ENCODE measurements at regions not wholly inside any gene's neighbourhood (a gene's known extent, or its start where the extent isn't known, plus 50 kb on each side); places are given as distances from the start of the nearest gene placed in this dataset.

- TF ChIP-seq POLR2A (IDR thresholded peaks at IDR 0.05) (no peak), CTCF (IDR thresholded peaks at IDR 0.05) (no peak)
These were observed 90.0 kb upstream of the TSHZ3 start for GRCh38 chr19:31439270-31439573.
